ENCODE measurements at regions not wholly inside any gene's neighbourhood (a gene's known extent, or its start where the extent isn't known, plus 50 kb on each side); places are given as distances from the start of the nearest gene placed in this dataset. TPM values are rescaled to one million over a fixed set of nuclear protein-coding genes. Genes with fewer than 3 reads are reported as not detected.
"Not testable (repeated sequence)": the region's sequence is repeated elsewhere in the genome, so short reads cannot be mapped to it uniquely, and the experiment has no call there.

DNA sequence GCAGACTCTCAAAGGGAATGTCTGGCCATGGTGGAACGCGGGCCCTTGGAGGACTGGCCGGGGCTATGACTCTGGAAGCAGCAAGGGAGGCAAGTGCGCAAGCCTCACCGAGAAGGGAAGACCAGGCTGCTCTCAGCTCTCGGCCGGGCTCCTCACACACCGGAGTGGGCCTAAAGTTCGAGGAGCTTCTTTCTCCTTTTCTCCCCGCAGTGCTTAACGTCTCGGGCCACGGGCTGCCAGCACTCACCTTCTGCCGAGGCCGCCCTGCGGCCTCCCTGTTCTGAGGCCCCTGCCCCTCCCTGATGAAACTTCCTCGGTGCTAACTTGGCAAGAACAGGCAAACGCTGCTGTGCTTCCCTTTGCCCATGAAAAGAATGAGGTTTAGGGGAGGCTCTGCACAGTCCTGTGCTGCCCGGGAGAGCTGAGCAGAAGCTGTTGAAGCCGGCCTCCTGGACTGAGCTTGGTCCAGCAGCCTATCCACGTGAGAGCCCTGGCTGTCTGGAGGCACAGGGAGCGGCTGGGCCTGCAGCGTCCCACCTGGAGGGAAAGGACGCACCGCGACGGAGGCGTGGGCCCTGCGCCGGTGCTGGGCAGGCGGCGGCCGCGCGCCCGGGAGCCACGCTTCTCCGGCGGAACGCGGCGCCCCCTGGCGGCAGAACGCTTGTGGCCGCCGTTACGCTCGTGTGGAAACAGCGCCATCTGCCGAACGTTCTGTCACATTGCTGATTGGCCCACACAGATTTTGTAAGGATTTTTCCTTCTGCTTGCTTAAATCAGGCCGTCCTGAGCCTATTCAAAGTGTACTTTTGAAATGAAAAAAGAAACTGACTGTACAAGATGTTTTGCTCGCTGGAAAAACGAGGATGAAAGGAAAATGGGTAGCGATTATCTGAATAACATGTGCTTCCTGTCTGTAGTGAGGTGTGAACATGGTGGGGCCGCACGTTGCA, 65.0 kb upstream of the TMEM45B start:
- ATAC-seq (ENCODE audit: low FRiP score) (peak; percentile 97), DNase-seq (ENCODE audit: low spot score) (peak; percentile 39)
- TF ChIP-seq, protein P1, sequence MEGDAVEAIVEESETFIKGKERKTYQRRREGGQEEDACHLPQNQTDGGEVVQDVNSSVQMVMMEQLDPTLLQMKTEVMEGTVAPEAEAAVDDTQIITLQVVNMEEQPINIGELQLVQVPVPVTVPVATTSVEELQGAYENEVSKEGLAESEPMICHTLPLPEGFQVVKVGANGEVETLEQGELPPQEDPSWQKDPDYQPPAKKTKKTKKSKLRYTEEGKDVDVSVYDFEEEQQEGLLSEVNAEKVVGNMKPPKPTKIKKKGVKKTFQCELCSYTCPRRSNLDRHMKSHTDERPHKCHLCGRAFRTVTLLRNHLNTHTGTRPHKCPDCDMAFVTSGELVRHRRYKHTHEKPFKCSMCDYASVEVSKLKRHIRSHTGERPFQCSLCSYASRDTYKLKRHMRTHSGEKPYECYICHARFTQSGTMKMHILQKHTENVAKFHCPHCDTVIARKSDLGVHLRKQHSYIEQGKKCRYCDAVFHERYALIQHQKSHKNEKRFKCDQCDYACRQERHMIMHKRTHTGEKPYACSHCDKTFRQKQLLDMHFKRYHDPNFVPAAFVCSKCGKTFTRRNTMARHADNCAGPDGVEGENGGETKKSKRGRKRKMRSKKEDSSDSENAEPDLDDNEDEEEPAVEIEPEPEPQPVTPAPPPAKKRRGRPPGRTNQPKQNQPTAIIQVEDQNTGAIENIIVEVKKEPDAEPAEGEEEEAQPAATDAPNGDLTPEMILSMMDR (IDR thresholded peaks at IDR 0.05), result peak in 2 of 3 donors; percentile 96 to 100

DNA sequence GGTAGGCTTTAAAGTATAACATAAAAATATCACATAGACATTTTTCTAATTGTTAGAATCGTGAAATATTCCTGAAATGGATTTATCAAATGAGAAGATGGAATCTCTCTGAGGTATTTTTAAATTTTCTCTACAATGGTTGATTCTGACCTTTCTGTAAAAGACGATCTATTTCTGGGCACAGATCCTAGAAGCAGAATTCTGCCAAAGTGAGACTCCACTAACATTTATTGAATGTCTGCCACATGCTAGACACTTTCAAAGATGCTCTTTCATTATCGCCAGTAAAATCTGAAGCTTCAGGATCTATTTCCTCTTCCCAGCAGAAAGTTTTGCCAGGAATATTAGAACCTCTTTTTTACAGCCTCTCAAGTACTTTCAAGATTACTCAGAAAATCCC, 64.1 kb upstream of the TMEM45B start:
- TF ChIP-seq, protein P1 (IDR thresholded peaks at IDR 0.05), result no peak
- DNase-seq (ENCODE audit: low spot score) (no peak), ATAC-seq (ENCODE audit: low FRiP score) (no peak)

DNA sequence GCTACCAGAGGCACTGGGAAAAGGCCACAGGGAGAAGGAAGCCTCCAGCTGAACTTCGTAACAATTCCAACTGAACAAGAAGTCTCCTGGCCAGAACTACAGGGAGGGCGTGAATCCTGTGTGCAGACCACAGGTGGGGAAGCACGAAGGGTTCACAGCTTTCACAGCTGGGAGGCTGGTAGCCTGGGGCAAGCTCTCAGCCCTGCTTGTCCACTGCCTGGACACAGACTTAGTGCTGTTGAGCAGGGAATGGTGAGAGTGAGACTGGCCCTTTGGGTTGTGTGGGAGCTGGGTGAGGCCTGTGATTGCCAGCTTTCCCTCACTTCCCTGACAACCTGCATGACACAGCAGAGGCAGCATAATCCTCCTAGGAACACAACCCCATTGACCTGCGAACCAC, 52.1 kb upstream of the TMEM45B start:
- not testable (repeated sequence) for DNase-seq (ENCODE audit: low spot score); ATAC-seq (ENCODE audit: low FRiP score)

DNA sequence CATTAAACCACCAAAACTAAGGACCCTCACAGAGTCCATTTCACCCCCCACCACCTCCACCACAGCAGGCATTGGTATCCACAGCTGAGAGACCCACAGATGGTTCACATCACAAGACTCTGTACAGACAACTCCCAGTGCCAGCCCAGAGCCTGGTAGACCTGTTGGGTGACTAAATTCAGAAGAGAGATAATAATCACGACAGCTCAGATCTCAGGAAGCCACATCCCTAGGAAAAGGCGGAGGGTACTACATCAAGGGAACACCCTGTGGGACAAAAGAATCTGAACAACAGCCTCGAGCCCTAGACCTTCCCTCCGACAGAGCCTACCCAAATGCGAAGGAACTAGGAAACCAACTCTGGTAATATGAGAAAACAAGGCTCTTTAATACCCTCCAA, 51.4 kb upstream of the TMEM45B start:
- DNase-seq (ENCODE audit: low spot score); ATAC-seq (ENCODE audit: low FRiP score): not testable (repeated sequence)

Small RNA genes in the stretch of these regions (small RNA-seq; reads per million reads assigned to genes)
- not detected for gene RPS27P20

All from omental fat pad (tissue), 3 donors.